ENCODE measurements at regions not wholly inside any gene's neighbourhood (a gene's known extent, or its start where the extent isn't known, plus 50 kb on each side); places are given as distances from the start of the nearest gene placed in this dataset.

GRCh38 chr6:148285205-148285604, 57.4 kb upstream of the SASH1 start:
- no peaks in the 10 kb centered on the region for H3K4me1 ChIP-seq (ENCODE audit: control insufficient read depth, insufficient read depth, low read length)
- H3K9ac ChIP-seq (ENCODE audit: low read depth, low read length), result no peak overlapping the region
- H3K27me3 ChIP-seq (ENCODE audit: control insufficient read depth, insufficient read depth, low read length), result no peaks in the 10 kb centered on the region
- no peaks in the 10 kb centered on the region for H3K9me3 ChIP-seq (ENCODE audit: control insufficient read depth, insufficient read depth, low read length)
- H3K36me3 ChIP-seq (ENCODE audit: control insufficient read depth, insufficient read depth, low read length), result no peaks in the 10 kb centered on the region
- H3K4me3 ChIP-seq (ENCODE audit: low read depth, low read length), result no peak overlapping the region
- H3K27ac ChIP-seq (ENCODE audit: low read depth, low read length), result no peak overlapping the region

- no peaks in the 10 kb centered on the region for H3K4me1 ChIP-seq (ENCODE audit: control insufficient read depth, insufficient read depth, low read length)
- H3K4me3 ChIP-seq (ENCODE audit: low read depth, low read length), result no peak overlapping the region
- H3K9ac ChIP-seq (ENCODE audit: low read depth, low read length), result no peak overlapping the region
- H3K36me3 ChIP-seq (ENCODE audit: control insufficient read depth, insufficient read depth, low read length), result no peaks in the 10 kb centered on the region
- no peaks in the 10 kb centered on the region for H3K9me3 ChIP-seq (ENCODE audit: control insufficient read depth, insufficient read depth, low read length)
- H3K27ac ChIP-seq (ENCODE audit: low read depth, low read length), result no peak overlapping the region
- H3K27me3 ChIP-seq (ENCODE audit: control insufficient read depth, insufficient read depth, low read length), result no peaks in the 10 kb centered on the region
These were observed 56.1 kb upstream of the SASH1 start for GRCh38 chr6:148286563-148286962.

- no peak overlapping the region for H3K27ac ChIP-seq (ENCODE audit: low read depth, low read length)
- H3K36me3 ChIP-seq (ENCODE audit: control insufficient read depth, insufficient read depth, low read length), result no peaks in the 10 kb centered on the region
- no peaks in the 10 kb centered on the region for H3K4me1 ChIP-seq (ENCODE audit: control insufficient read depth, insufficient read depth, low read length)
- no peak overlapping the region for H3K4me3 ChIP-seq (ENCODE audit: low read depth, low read length)
- no peaks in the 10 kb centered on the region for H3K27me3 ChIP-seq (ENCODE audit: control insufficient read depth, insufficient read depth, low read length)
- no peak overlapping the region for H3K9ac ChIP-seq (ENCODE audit: low read depth, low read length)
- H3K9me3 ChIP-seq (ENCODE audit: control insufficient read depth, insufficient read depth, low read length), result no peaks in the 10 kb centered on the region
These were observed 54.9 kb upstream of the SASH1 start for GRCh38 chr6:148287623-148288333.

- H3K27ac ChIP-seq (ENCODE audit: low read depth, low read length), result no peak overlapping the region
- H3K36me3 ChIP-seq (ENCODE audit: control insufficient read depth, insufficient read depth, low read length), result no peaks in the 10 kb centered on the region
- no peak overlapping the region for H3K4me3 ChIP-seq (ENCODE audit: low read depth, low read length)
- no peaks in the 10 kb centered on the region for H3K27me3 ChIP-seq (ENCODE audit: control insufficient read depth, insufficient read depth, low read length)
- no peaks in the 10 kb centered on the region for H3K9me3 ChIP-seq (ENCODE audit: control insufficient read depth, insufficient read depth, low read length)
- no peaks in the 10 kb centered on the region for H3K4me1 ChIP-seq (ENCODE audit: control insufficient read depth, insufficient read depth, low read length)
- no peak overlapping the region for H3K9ac ChIP-seq (ENCODE audit: low read depth, low read length)
These were observed 54.1 kb upstream of the SASH1 start for GRCh38 chr6:148288541-148288940.

GRCh38 chr6:148289153-148289552, 53.5 kb upstream of the SASH1 start:
- no peaks in the 10 kb centered on the region for H3K27me3 ChIP-seq (ENCODE audit: control insufficient read depth, insufficient read depth, low read length)
- H3K9me3 ChIP-seq (ENCODE audit: control insufficient read depth, insufficient read depth, low read length), result no peaks in the 10 kb centered on the region
- H3K36me3 ChIP-seq (ENCODE audit: control insufficient read depth, insufficient read depth, low read length), result no peaks in the 10 kb centered on the region
- H3K9ac ChIP-seq (ENCODE audit: low read depth, low read length), result no peak overlapping the region
- no peak overlapping the region for H3K4me3 ChIP-seq (ENCODE audit: low read depth, low read length)
- H3K27ac ChIP-seq (ENCODE audit: low read depth, low read length), result no peak overlapping the region
- no peaks in the 10 kb centered on the region for H3K4me1 ChIP-seq (ENCODE audit: control insufficient read depth, insufficient read depth, low read length)

GRCh38 chr6:148291876-148292275, 50.8 kb upstream of the SASH1 start:
- Histone ChIP-seq H3K36me3 (ENCODE audit: control insufficient read depth, insufficient read depth, low read length) (no peaks in the 10 kb centered on the region), H3K9me3 (ENCODE audit: control insufficient read depth, insufficient read depth, low read length) (no peaks in the 10 kb centered on the region), H3K4me1 (ENCODE audit: control insufficient read depth, insufficient read depth, low read length) (0 out of 2 replicates have a peak, but pooled peaks cover 5% of the 10 kb centered on the region), H3K27me3 (ENCODE audit: control insufficient read depth, insufficient read depth, low read length) (no peaks in the 10 kb centered on the region), H3K27ac (ENCODE audit: low read depth, low read length) (no peak overlapping the region), H3K4me3 (ENCODE audit: low read depth, low read length) (no peak overlapping the region), H3K9ac (ENCODE audit: low read depth, low read length) (no peak overlapping the region)
